Tibial nerve (tissue), 4 donors: ENCODE measurements at regions not wholly inside any gene's neighbourhood (a gene's known extent, or its start where the extent isn't known, plus 50 kb on each side); places are given as distances from the start of the nearest gene placed in this dataset.

Experiments
- EP300 ChIP-seq, 2 donors: sonication (generic); formaldehyde crosslinking; IDR thresholded peaks; one replicate each; pipeline ENCODE4 v1.6.1; 2017; ENCODE audit warnings: antibody characterized with exemption in 2 of 2, mild to moderate bottlenecking in 1 of 2
- TF ChIP-seq, protein P1 (sequence below), 5 experiments: fragments of 200-600 bp in 3 of 5; fragments of 450-650 bp in 2 of 5; sonication (generic) in 3 of 5; IDR thresholded peaks; one replicate each; pipeline ENCODE4 v1.5.1; 2016 to 2019; ENCODE audit warnings: antibody characterized with exemption in 5 of 5, mild to moderate bottlenecking in 3 of 5, moderate library complexity in 2 of 5

DNA sequence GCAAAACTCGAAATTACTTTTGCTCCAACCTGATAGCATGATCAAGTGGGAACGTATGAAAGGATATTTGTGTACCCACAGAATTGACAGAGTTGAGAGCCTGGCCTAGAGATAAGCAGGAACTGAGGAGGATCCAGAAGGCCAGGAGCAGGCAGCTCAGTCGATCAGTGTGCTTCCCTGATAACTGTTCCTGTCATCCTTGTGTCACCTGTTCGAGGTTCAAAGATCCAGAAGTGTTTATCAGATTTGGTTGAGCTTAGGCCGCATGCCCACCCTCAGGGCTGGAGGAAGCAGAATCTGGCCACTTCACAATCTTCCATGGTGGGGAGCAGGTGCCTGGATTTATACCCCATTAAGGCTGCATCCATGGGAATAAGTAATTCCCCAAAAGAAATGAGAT lies 124.8 kb downstream of the QRSL1 start:
- TF ChIP-seq, protein P1, sequence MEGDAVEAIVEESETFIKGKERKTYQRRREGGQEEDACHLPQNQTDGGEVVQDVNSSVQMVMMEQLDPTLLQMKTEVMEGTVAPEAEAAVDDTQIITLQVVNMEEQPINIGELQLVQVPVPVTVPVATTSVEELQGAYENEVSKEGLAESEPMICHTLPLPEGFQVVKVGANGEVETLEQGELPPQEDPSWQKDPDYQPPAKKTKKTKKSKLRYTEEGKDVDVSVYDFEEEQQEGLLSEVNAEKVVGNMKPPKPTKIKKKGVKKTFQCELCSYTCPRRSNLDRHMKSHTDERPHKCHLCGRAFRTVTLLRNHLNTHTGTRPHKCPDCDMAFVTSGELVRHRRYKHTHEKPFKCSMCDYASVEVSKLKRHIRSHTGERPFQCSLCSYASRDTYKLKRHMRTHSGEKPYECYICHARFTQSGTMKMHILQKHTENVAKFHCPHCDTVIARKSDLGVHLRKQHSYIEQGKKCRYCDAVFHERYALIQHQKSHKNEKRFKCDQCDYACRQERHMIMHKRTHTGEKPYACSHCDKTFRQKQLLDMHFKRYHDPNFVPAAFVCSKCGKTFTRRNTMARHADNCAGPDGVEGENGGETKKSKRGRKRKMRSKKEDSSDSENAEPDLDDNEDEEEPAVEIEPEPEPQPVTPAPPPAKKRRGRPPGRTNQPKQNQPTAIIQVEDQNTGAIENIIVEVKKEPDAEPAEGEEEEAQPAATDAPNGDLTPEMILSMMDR (IDR thresholded peaks at IDR 0.05) = no peak
- no peak for TF ChIP-seq EP300 (IDR thresholded peaks at IDR 0.05)
